Panc1 (cell line): ENCODE measurements at regions not wholly inside any gene's neighbourhood (a gene's known extent, or its start where the extent isn't known, plus 50 kb on each side); places are given as distances from the start of the nearest gene placed in this dataset.

Experiments
- ATAC-seq: fragments of 200-7000 bp; cut with Tn5 transposase; 2 replicates; pipeline ENCODE4 v1.9.1; 2020; ENCODE audit warnings: mild to moderate bottlenecking, moderate library complexity
- BruUV-seq: library from RNA; stranded (reverse); fragments of 400-500 nt; replicated peaks from 2 replicates; lab custom pipeline; 2021; lab: Mats Ljungman, UMichigan
- CTCF ChIA-PET: fragments of 300-600 bp; sonication (Branson Sonifier 250); formaldehyde crosslinking; loops from one replicate; lab custom pipeline; 2022; ENCODE audit warnings: antibody characterized with exemption; lab: Charles Lee
- POLR2A ChIA-PET: fragments of 300-600 bp; sonication (Branson Sonifier 250); formaldehyde crosslinking; loops from one replicate; lab custom pipeline; 2022; ENCODE audit warnings: antibody characterized with exemption; lab: Charles Lee
- DNase-seq: peaks from one replicate; pipeline ENCODE4 v3.0.0-alpha.2; 2010; ENCODE audit warnings: low read depth, low spot score
- H3K27ac ChIP-seq: 2 replicates; pipeline ENCODE4 v1.5.1; 2011; ENCODE audit warnings: mild to moderate bottlenecking, low read length, inconsistent platforms
- H3K27me3 ChIP-seq: fragments of 200-500 bp; sonication (Bioruptor generic); 2 replicates; pipeline ENCODE4 v1.6.0; 2014; ENCODE audit warnings: low read length, inconsistent platforms; ENCODE audit not compliant: control insufficient read depth, insufficient read depth
- H3K36me3 ChIP-seq: fragments of 200-500 bp; sonication (Bioruptor generic); 2 replicates; pipeline ENCODE4 v1.5.1; 2014; ENCODE audit warnings: inconsistent platforms, mild to moderate bottlenecking, low read length, moderate library complexity; ENCODE audit not compliant: control insufficient read depth, insufficient read depth
- H3K4me1 ChIP-seq: 2 replicates; pipeline ENCODE4 v1.5.1; 2011; ENCODE audit warnings: inconsistent platforms, mild to moderate bottlenecking, low read length, moderate library complexity; ENCODE audit not compliant: control insufficient read depth, insufficient read depth
- H3K4me3 ChIP-seq, 2 experiments: 2 replicates each; pipeline ENCODE4 v1.5.1; 2011 to 2012; ENCODE audit warnings: low read depth in 2 of 2, low read length in 2 of 2, mild to moderate bottlenecking in 2 of 2, inconsistent platforms in 1 of 2, moderate library complexity in 1 of 2
- H3K9me3 ChIP-seq: fragments of 200-500 bp; sonication (Bioruptor generic); 2 replicates; pipeline ENCODE4 v1.5.1; 2014; ENCODE audit warnings: low read depth, mild to moderate bottlenecking, inconsistent platforms, low read length, moderate library complexity; ENCODE audit not compliant: control insufficient read depth, insufficient read depth
- CTCF ChIP-seq: fragments of 450-650 bp; IDR thresholded peaks from 2 replicates; pipeline ENCODE4 v1.5.1; 2017; ENCODE audit warnings: mild to moderate bottlenecking
- POLR2AphosphoS5 ChIP-seq: IDR thresholded peaks from 2 replicates; pipeline ENCODE4 v1.6.1; 2012; ENCODE audit warnings: mild to moderate bottlenecking, low read depth, low read length, moderate library complexity
- REST ChIP-seq, 2 experiments: IDR thresholded peaks; 2 replicates each; pipeline ENCODE4 v1.6.1; 2011 to 2012; ENCODE audit warnings: low read depth in 2 of 2, control low read depth in 1 of 2, low read length in 1 of 2, mild to moderate bottlenecking in 1 of 2, moderate library complexity in 1 of 2; ENCODE audit not compliant: insufficient read depth in 1 of 2
- SIN3A ChIP-seq: IDR thresholded peaks from 2 replicates; pipeline ENCODE4 v1.6.1; 2012; ENCODE audit warnings: low read depth, mild to moderate bottlenecking, low read length, moderate library complexity, borderline replicate concordance; ENCODE audit not compliant: insufficient read depth
- TCF7L2 ChIP-seq: IDR thresholded peaks from 2 replicates; pipeline ENCODE4 v1.6.1; 2011; ENCODE audit warnings: mild to moderate bottlenecking, low read depth, low read length, inconsistent platforms
- in situ Hi-C: cut with HindIII; loops from 2 replicates; pipeline ENCODE4 v1.10.0; 2016; ENCODE audit warnings: low sequenced_read_pairs, low pct_unique_long_range_greater_than_20kb
- intact Hi-C: fragments of 100-400 bp; cut with micrococcal nuclease; formaldehyde crosslinking; loops from one replicate; pipeline ENCODE4 v1.10.0; 2022; ENCODE audit not compliant: unreplicated experiment

- in situ Hi-C loops: no loop called here
- H3K36me3 ChIP-seq: no peaks in the 10 kb centered on the region
- no peak for ATAC-seq
- no peak for DNase-seq
- no peak overlapping the region for H3K27ac ChIP-seq
- H3K27me3 ChIP-seq: no peaks in the 10 kb centered on the region; the same call in 1 of the 2 replicates
- no peaks in the 10 kb centered on the region for H3K4me1 ChIP-seq
- no TSS peak for BruUV-seq
- H3K9me3 ChIP-seq: no peaks in the 10 kb centered on the region
- intact Hi-C loops: no loop called here
- H3K4me3 ChIP-seq: no peak overlapping the region
- ChIA-PET POLR2A (interaction anchor here (0.7 kb wide), 1 partner anchor 887 kb away, joined by 3 read pairs; no protein-coding TSS in a partner anchor), CTCF (no interaction called here)
- TF ChIP-seq CTCF (no peak), TCF7L2 (no peak), REST (IDR thresholded peaks at IDR 0.05; ENCODE audit: insufficient read depth in 1 of 2, low read depth in 2 of 2, low read length in 1 of 2) (no peak), POLR2AphosphoS5 (no peak), SIN3A (no peak)
These were observed 537.7 kb upstream of the EEF2KMT start for GRCh38 chr16:5635331-5635730.

- Histone ChIP-seq H3K4me1 (no peaks in the 10 kb centered on the region), H3K36me3 (no peaks in the 10 kb centered on the region), H3K4me3 (no peak overlapping the region), H3K9me3 (no peaks in the 10 kb centered on the region), H3K27ac (no peak overlapping the region), H3K27me3 (no peaks in the 10 kb centered on the region; the same call in 1 of the 2 replicates)
- no peak for ATAC-seq
- ChIA-PET CTCF (interaction anchor here (0.5 to 1.4 kb wide), 3 partner anchors 10 to 199 kb away, joined by 3 to 7 read pairs (median 4); no protein-coding TSS in a partner anchor), POLR2A (interaction anchor here (0.7 kb wide), 1 partner anchor 888 kb away, joined by 3 read pairs; no protein-coding TSS in a partner anchor)
- no TSS peak for BruUV-seq
- DNase-seq: no peak
- in situ Hi-C loops: no loop called here
- intact Hi-C loops: no loop called here
- no peak for TF ChIP-seq SIN3A
These were observed 537.1 kb upstream of the EEF2KMT start for GRCh38 chr16:5634666-5635180.

GRCh38 chr16:5633845-5634440 lies 536.3 kb upstream of the EEF2KMT start:
- no peak overlapping the region for H3K27ac ChIP-seq
- no peak overlapping the region for H3K4me3 ChIP-seq
- BruUV-seq: no TSS peak
- POLR2A ChIA-PET: interaction anchor here (0.7 kb wide), 1 partner anchor 16 kb away, joined by 6 read pairs; no protein-coding TSS in a partner anchor
- H3K9me3 ChIP-seq: no peaks in the 10 kb centered on the region
- H3K27me3 ChIP-seq: no peaks in the 10 kb centered on the region; the same call in 1 of the 2 replicates
- ATAC-seq (no peak), DNase-seq (peak; percentile 10)
- CTCF ChIA-PET: interaction anchor here (0.7 to 1.4 kb wide), 3 partner anchors 9 to 18 kb away, joined by 3 to 7 read pairs (median 7); no protein-coding TSS in a partner anchor
- TF ChIP-seq CTCF (peak; percentile 78), POLR2AphosphoS5 (no peak)
- in situ Hi-C loops (no loop called here), intact Hi-C loops (no loop called here)
- H3K4me1 ChIP-seq: no peaks in the 10 kb centered on the region
- H3K36me3 ChIP-seq: no peaks in the 10 kb centered on the region
